Right lobe of liver (tissue), 4 donors: ENCODE measurements at regions not wholly inside any gene's neighbourhood (a gene's known extent, or its start where the extent isn't known, plus 50 kb on each side); places are given as distances from the start of the nearest gene placed in this dataset.

ENCODE experiments used
- POLR2A ChIP-seq: fragments of 450-650 bp; IDR thresholded peaks from one replicate; pipeline ENCODE4 v1.6.1; 2017; ENCODE audit warnings: antibody characterized with exemption, mild to moderate bottlenecking
- TF ChIP-seq, protein P1 (sequence below), 4 donors: fragments of 200-600 bp in 3 of 4; fragments of 450-650 bp in 1 of 4; IDR thresholded peaks; one replicate each; pipeline versions ENCODE4 v1.5.1 to v1.8.0; 2016 to 2022; ENCODE audit warnings: antibody characterized with exemption in 4 of 4, mild to moderate bottlenecking in 2 of 4
- donor health status: DM: no; HTN: no; CAD: no.
- donor health status: DM: no; HTN: no; CAD: no.
- donor health status: DM: no; HTN: yes; CAD: no.

DNA sequence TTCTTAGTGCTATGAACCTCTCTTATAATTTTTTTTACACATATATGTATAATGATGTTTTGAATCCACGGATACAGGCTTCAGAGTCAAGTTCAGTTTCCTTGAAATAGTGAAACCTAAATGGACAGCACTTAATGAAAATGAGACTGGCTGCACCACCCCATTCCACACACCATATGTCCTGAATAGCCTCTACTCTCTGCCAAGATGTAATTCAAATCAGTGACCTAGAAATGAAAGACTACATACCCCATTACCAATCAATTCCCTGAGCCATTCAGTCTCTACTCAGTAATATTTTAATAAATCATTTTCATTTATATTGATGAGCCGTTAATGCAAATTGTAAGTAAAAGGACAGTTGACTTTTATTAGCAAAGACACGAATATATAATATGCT, 614.9 kb upstream of the TMPRSS15 start:
- TF ChIP-seq, protein P1, sequence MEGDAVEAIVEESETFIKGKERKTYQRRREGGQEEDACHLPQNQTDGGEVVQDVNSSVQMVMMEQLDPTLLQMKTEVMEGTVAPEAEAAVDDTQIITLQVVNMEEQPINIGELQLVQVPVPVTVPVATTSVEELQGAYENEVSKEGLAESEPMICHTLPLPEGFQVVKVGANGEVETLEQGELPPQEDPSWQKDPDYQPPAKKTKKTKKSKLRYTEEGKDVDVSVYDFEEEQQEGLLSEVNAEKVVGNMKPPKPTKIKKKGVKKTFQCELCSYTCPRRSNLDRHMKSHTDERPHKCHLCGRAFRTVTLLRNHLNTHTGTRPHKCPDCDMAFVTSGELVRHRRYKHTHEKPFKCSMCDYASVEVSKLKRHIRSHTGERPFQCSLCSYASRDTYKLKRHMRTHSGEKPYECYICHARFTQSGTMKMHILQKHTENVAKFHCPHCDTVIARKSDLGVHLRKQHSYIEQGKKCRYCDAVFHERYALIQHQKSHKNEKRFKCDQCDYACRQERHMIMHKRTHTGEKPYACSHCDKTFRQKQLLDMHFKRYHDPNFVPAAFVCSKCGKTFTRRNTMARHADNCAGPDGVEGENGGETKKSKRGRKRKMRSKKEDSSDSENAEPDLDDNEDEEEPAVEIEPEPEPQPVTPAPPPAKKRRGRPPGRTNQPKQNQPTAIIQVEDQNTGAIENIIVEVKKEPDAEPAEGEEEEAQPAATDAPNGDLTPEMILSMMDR (IDR thresholded peaks at IDR 0.05), result no peak
- TF ChIP-seq POLR2A, result no peak
